Adrenal gland (tissue), 5 donors: ENCODE measurements at regions not wholly inside any gene's neighbourhood (a gene's known extent, or its start where the extent isn't known, plus 50 kb on each side); places are given as distances from the start of the nearest gene placed in this dataset.

Source experiments
- POLR2A ChIP-seq, 2 donors: fragments of 450-650 bp; IDR thresholded peaks; one replicate each; pipeline ENCODE4 v1.6.1; 2017; ENCODE audit warnings: antibody characterized with exemption in 2 of 2, mild to moderate bottlenecking in 2 of 2, moderate library complexity in 1 of 2
- TF ChIP-seq, protein P1 (sequence below), 6 experiments: fragments of 450-650 bp in 4 of 6; fragments of 200-600 bp in 2 of 6; sonication (generic) in 1 of 6; IDR thresholded peaks; 1 replicate in 5 of 6; 2 replicates in 1 of 6; pipeline versions ENCODE4 v1.5.1 to v1.8.0; 2016 to 2021; ENCODE audit warnings: antibody characterized with exemption in 6 of 6, mild to moderate bottlenecking in 2 of 6, moderate library complexity in 1 of 6
- donor health status: DM: no; HTN: no; CAD: no.

DNA sequence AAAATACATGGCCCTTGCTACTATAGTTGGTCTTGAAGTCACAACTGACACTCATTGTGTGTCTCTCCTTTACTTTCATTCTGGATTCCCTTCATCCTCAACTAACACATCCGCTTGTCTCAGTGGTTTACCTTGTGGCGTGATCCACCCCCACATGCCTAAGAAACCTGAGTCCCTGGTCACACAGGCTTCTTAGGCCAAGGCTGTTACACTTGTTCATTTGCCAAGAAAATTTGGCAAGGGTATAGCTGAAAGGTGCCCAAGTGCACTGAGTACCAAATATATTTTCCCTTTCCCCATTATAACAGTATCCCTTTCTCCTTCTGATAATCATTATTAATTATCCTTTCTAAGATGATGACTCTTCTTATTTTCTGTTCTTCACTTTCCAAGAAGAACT lies 207.6 kb upstream of the STAC start:
- TF ChIP-seq, protein P1, sequence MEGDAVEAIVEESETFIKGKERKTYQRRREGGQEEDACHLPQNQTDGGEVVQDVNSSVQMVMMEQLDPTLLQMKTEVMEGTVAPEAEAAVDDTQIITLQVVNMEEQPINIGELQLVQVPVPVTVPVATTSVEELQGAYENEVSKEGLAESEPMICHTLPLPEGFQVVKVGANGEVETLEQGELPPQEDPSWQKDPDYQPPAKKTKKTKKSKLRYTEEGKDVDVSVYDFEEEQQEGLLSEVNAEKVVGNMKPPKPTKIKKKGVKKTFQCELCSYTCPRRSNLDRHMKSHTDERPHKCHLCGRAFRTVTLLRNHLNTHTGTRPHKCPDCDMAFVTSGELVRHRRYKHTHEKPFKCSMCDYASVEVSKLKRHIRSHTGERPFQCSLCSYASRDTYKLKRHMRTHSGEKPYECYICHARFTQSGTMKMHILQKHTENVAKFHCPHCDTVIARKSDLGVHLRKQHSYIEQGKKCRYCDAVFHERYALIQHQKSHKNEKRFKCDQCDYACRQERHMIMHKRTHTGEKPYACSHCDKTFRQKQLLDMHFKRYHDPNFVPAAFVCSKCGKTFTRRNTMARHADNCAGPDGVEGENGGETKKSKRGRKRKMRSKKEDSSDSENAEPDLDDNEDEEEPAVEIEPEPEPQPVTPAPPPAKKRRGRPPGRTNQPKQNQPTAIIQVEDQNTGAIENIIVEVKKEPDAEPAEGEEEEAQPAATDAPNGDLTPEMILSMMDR (IDR thresholded peaks at IDR 0.05): no peak
- no peak for TF ChIP-seq POLR2A (IDR thresholded peaks at IDR 0.05)
